GM19035 (cell line): ENCODE measurements at regions not wholly inside any gene's neighbourhood (a gene's known extent, or its start where the extent isn't known, plus 50 kb on each side); places are given as distances from the start of the nearest gene placed in this dataset.
"Not testable (repeated sequence)": the region's sequence is repeated elsewhere in the genome, so short reads cannot be mapped to it uniquely, and the experiment has no call there.

Experiments
- ATAC-seq: cut with Tn5 transposase; IDR thresholded peaks from one replicate; pipeline ENCODE4 v1.9.1; 2021; ENCODE audit not compliant: unreplicated experiment

GRCh38 chr4:140219567-140219966, 65.6 kb upstream of the MAML3 start:
- no peak for ATAC-seq

GRCh38 chr4:140219070-140219469, 65.1 kb upstream of the MAML3 start:
- not testable (repeated sequence) for ATAC-seq

- no peak for ATAC-seq
Measured at GRCh38 chr4:140213749-140214148, 59.8 kb upstream of the MAML3 start.

- ATAC-seq, result no peak
Measured at GRCh38 chr4:140213116-140213515, 59.1 kb upstream of the MAML3 start.

- ATAC-seq, result no peak
Measured at GRCh38 chr4:140212646-140213045, 58.7 kb upstream of the MAML3 start.

GRCh38 chr4:140212194-140212593, 58.2 kb upstream of the MAML3 start:
- no peak for ATAC-seq

- no peak for ATAC-seq
Measured at GRCh38 chr4:140211693-140212092, 57.7 kb upstream of the MAML3 start.

GRCh38 chr4:140211161-140211560, 57.2 kb upstream of the MAML3 start:
- ATAC-seq, result no peak

GRCh38 chr4:140208921-140209320, 54.9 kb upstream of the MAML3 start:
- ATAC-seq, result no peak
